GM19025 (cell line): ENCODE measurements at regions not wholly inside any gene's neighbourhood (a gene's known extent, or its start where the extent isn't known, plus 50 kb on each side); places are given as distances from the start of the nearest gene placed in this dataset.

ENCODE experiments used
- ATAC-seq: cut with Tn5 transposase; IDR thresholded peaks from one replicate; pipeline ENCODE4 v1.9.1; 2021; ENCODE audit warnings: mild to moderate bottlenecking, low read depth, moderate library complexity; ENCODE audit not compliant: unreplicated experiment

- ATAC-seq, result no peak
Measured at GRCh38 chr3:40846451-40846850, 321.7 kb downstream of the ZNF621 start.

GRCh38 chr3:40847551-40847992 is 322.8 kb downstream of the ZNF621 start:
- no peak for ATAC-seq

- no peak for ATAC-seq
Measured at GRCh38 chr3:40848421-40848820, 323.7 kb downstream of the ZNF621 start.

GRCh38 chr3:40850861-40851260 is 326.1 kb downstream of the ZNF621 start:
- ATAC-seq, result no peak

- no peak for ATAC-seq
Measured at GRCh38 chr3:40851836-40852235, 327.1 kb downstream of the ZNF621 start.

- ATAC-seq, result no peak
Measured at GRCh38 chr3:40852712-40853111, 328.0 kb downstream of the ZNF621 start.

- ATAC-seq, result no peak
Measured at GRCh38 chr3:40853474-40853873, 328.7 kb downstream of the ZNF621 start.

GRCh38 chr3:40855871-40856270 is 331.1 kb downstream of the ZNF621 start:
- ATAC-seq, result no peak

GRCh38 chr3:40858364-40859115 is 333.8 kb downstream of the ZNF621 start:
- ATAC-seq, result no peak

- no peak for ATAC-seq
Measured at GRCh38 chr3:40862946-40863345, 336.4 kb upstream of the CTNNB1 start.

- ATAC-seq, result no peak
Measured at GRCh38 chr3:40864146-40864782, 335.0 kb upstream of the CTNNB1 start.

- ATAC-seq, result no peak
Measured at GRCh38 chr3:40864915-40865314, 334.4 kb upstream of the CTNNB1 start.

GRCh38 chr3:40867797-40868196 is 331.5 kb upstream of the CTNNB1 start:
- no peak for ATAC-seq

- no peak for ATAC-seq
Measured at GRCh38 chr3:40869013-40869412, 330.3 kb upstream of the CTNNB1 start.

- ATAC-seq, result no peak
Measured at GRCh38 chr3:40869939-40870338, 329.4 kb upstream of the CTNNB1 start.

GRCh38 chr3:40871394-40871793 is 327.9 kb upstream of the CTNNB1 start:
- ATAC-seq, result no peak

- ATAC-seq, result no peak
Measured at GRCh38 chr3:40872258-40872920, 326.9 kb upstream of the CTNNB1 start.

GRCh38 chr3:40873476-40873875 is 325.8 kb upstream of the CTNNB1 start:
- no peak for ATAC-seq

- no peak for ATAC-seq
Measured at GRCh38 chr3:40873934-40874699, 325.2 kb upstream of the CTNNB1 start.

GRCh38 chr3:40875581-40875980 is 323.7 kb upstream of the CTNNB1 start:
- no peak for ATAC-seq

GRCh38 chr3:40876009-40876408 is 323.3 kb upstream of the CTNNB1 start:
- no peak for ATAC-seq
